ENCODE measurements at regions not wholly inside any gene's neighbourhood (a gene's known extent, or its start where the extent isn't known, plus 50 kb on each side); places are given as distances from the start of the nearest gene placed in this dataset.

DNA sequence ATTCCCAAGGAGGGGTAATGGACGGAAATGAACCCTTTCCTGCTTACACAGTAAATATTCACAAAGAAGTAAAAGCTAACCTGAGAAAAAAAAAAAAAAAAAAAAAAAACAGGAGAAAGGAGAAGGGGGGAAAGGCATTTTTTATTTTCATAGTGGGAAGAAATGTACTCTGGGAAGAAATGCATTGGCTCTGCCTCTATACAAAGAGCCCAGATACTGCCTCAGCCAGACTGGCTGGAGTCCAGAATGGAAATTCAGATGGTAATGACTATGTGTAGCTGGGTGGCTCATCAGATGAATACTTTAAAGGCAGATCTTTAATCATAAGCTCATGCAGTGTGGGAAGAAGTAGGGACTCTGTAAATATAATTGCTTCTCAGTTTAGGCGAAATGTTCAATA lies 124.9 kb upstream of the ZNF608 start:
- no peak overlapping the region for H3K4me3 ChIP-seq (ENCODE audit: low read length)
- H3K27me3 ChIP-seq (ENCODE audit: control insufficient read depth in 1 of 2, insufficient read depth in 2 of 2, low read length in 2 of 2), result no peaks in the 10 kb centered on the region
- DNase-seq (no peak), ATAC-seq (ENCODE audit: poor library complexity) (no peak)
- H3K4me3 Mint-ChIP-seq, result no peak overlapping the region
- POLR2A ChIA-PET, result no interaction called here
- no peak overlapping the region for H3K27ac ChIP-seq (ENCODE audit: low read depth in 1 of 2, low read length in 2 of 2)
- peaks cover 2% of the 10 kb centered on the region for H3K9me3 Mint-ChIP-seq
- H3K27ac Mint-ChIP-seq, result no peak overlapping the region
- no peaks in the 10 kb centered on the region for H3K4me1 Mint-ChIP-seq (ENCODE audit: low read depth)
- H3K36me3 Mint-ChIP-seq (ENCODE audit: low read depth), result no peaks in the 10 kb centered on the region
- CTCF ChIA-PET, result interaction anchor here (1.0 kb wide), 1 partner anchor 11 kb away, joined by 3 read pairs; no protein-coding TSS in a partner anchor
- no peaks in the 10 kb centered on the region for H3K9me3 ChIP-seq (ENCODE audit: control insufficient read depth in 1 of 2, insufficient read depth in 1 of 2, low read length in 2 of 2)
- TF ChIP-seq, protein P1, sequence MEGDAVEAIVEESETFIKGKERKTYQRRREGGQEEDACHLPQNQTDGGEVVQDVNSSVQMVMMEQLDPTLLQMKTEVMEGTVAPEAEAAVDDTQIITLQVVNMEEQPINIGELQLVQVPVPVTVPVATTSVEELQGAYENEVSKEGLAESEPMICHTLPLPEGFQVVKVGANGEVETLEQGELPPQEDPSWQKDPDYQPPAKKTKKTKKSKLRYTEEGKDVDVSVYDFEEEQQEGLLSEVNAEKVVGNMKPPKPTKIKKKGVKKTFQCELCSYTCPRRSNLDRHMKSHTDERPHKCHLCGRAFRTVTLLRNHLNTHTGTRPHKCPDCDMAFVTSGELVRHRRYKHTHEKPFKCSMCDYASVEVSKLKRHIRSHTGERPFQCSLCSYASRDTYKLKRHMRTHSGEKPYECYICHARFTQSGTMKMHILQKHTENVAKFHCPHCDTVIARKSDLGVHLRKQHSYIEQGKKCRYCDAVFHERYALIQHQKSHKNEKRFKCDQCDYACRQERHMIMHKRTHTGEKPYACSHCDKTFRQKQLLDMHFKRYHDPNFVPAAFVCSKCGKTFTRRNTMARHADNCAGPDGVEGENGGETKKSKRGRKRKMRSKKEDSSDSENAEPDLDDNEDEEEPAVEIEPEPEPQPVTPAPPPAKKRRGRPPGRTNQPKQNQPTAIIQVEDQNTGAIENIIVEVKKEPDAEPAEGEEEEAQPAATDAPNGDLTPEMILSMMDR (IDR thresholded peaks at IDR 0.05), result no peak
- no peaks in the 10 kb centered on the region for H3K27me3 Mint-ChIP-seq
- no peaks in the 10 kb centered on the region for H3K4me1 ChIP-seq (ENCODE audit: insufficient read depth, low read length)
- no peaks in the 10 kb centered on the region for H3K36me3 ChIP-seq (ENCODE audit: insufficient read depth, low read length)
- intact Hi-C loops (cut with DNase I, micrococcal nuclease), result no loop called here

DNA sequence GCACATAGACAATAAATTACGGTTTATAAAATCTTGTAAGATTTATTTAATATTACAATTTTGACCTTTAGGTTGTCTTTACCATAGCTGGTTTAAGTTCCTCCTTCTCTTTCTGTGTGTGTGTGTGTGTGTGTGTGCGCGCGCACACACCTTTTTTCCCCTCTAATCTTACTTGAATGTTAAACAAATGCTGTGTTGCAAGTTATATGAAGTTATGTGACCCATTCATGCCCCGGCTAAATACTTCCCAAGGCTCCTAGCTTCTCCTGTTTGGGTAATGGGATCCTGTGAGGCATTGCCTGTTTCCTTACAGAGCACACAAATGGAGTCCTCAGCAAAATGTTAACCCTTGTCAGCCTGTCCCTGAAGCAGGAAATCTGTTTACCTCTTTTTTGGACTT lies 125.6 kb upstream of the ZNF608 start:
- H3K36me3 Mint-ChIP-seq (ENCODE audit: low read depth), result no peaks in the 10 kb centered on the region
- no peaks in the 10 kb centered on the region for H3K9me3 ChIP-seq (ENCODE audit: control insufficient read depth in 1 of 2, insufficient read depth in 1 of 2, low read length in 2 of 2)
- ChIA-PET CTCF (interaction anchor here (1.0 kb wide), 1 partner anchor 11 kb away, joined by 3 read pairs; no protein-coding TSS in a partner anchor), POLR2A (no interaction called here)
- H3K27me3 ChIP-seq (ENCODE audit: control insufficient read depth in 1 of 2, insufficient read depth in 2 of 2, low read length in 2 of 2), result no peaks in the 10 kb centered on the region
- H3K4me1 Mint-ChIP-seq (ENCODE audit: low read depth), result no peaks in the 10 kb centered on the region
- no peak for DNase-seq
- no peak overlapping the region for H3K27ac Mint-ChIP-seq
- H3K27me3 Mint-ChIP-seq, result no peaks in the 10 kb centered on the region
- TF ChIP-seq, protein P1 (IDR thresholded peaks at IDR 0.05), result no peak
- no peak overlapping the region for H3K4me3 Mint-ChIP-seq
- no peak overlapping the region for H3K27ac ChIP-seq (ENCODE audit: low read depth in 1 of 2, low read length in 2 of 2)
- no peak for ATAC-seq (ENCODE audit: poor library complexity)
- H3K36me3 ChIP-seq (ENCODE audit: insufficient read depth, low read length), result no peaks in the 10 kb centered on the region
- no peaks in the 10 kb centered on the region for H3K4me1 ChIP-seq (ENCODE audit: insufficient read depth, low read length)
- intact Hi-C loops (cut with DNase I, micrococcal nuclease), result no loop called here
- H3K9me3 Mint-ChIP-seq, result peaks cover 2% of the 10 kb centered on the region
- H3K4me3 ChIP-seq (ENCODE audit: low read length), result no peak overlapping the region

DNA sequence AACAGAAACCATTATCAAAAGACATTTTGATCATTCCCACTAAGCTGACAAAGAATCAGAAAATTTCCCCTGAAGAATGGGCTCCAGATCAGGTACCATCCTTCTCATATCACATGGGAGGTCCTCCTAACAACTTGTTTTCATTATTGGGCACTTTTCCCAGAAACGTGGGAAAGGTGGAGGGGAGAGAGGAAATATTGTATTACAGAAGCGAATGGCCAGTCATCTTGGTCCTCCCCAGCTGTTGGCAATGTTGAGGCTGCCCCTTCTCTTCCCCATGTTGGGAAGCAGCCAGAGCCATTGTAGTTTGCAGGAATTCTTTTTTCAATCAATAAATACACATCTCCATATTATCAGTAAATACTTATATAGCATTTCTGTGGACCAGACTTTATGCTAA lies 126.2 kb upstream of the ZNF608 start:
- Histone ChIP-seq H3K27me3 (ENCODE audit: control insufficient read depth in 1 of 2, insufficient read depth in 2 of 2, low read length in 2 of 2) (no peaks in the 10 kb centered on the region), H3K4me1 (ENCODE audit: insufficient read depth, low read length) (no peaks in the 10 kb centered on the region), H3K36me3 (ENCODE audit: insufficient read depth, low read length) (no peaks in the 10 kb centered on the region), H3K27ac (ENCODE audit: low read depth in 1 of 2, low read length in 2 of 2) (no peak overlapping the region), H3K9me3 (ENCODE audit: control insufficient read depth in 1 of 2, insufficient read depth in 1 of 2, low read length in 2 of 2) (no peaks in the 10 kb centered on the region), H3K4me3 (ENCODE audit: low read length) (no peak overlapping the region)
- no peaks in the 10 kb centered on the region for H3K36me3 Mint-ChIP-seq (ENCODE audit: low read depth)
- no peak for DNase-seq
- TF ChIP-seq, protein P1 (IDR thresholded peaks at IDR 0.05), result no peak
- intact Hi-C loops (cut with DNase I, micrococcal nuclease), result no loop called here
- H3K27ac Mint-ChIP-seq, result no peak overlapping the region
- H3K4me3 Mint-ChIP-seq, result no peak overlapping the region
- no peak for ATAC-seq (ENCODE audit: poor library complexity)
- H3K4me1 Mint-ChIP-seq (ENCODE audit: low read depth), result no peaks in the 10 kb centered on the region
- ChIA-PET CTCF (no interaction called here), POLR2A (no interaction called here)
- peaks cover 2% of the 10 kb centered on the region for H3K9me3 Mint-ChIP-seq
- H3K27me3 Mint-ChIP-seq, result no peaks in the 10 kb centered on the region

Data from CD4-positive, alpha-beta T cell (primary cell).